ENCODE measurements at regions not wholly inside any gene's neighbourhood (a gene's known extent, or its start where the extent isn't known, plus 50 kb on each side); places are given as distances from the start of the nearest gene placed in this dataset.

DNA sequence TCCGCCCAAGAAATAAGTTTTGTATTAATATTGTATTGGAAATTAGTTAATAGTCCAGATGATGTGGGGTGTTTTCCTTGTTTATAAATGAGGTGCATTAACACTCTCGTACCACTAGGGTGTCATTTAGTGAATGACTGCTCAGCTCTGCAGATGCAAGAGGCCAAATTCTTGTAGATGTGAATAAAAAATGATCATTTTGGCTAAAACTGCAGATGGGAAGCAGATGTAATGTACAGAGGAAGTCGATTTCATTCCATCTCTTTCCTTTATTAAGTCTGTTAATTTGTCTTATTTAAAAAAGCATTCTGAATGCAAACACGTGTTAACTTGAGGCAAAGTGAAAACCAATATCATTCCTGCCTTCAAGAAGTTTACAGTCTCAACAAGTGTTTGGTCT is 108.1 kb downstream of the DHX15 start:
- DNase-seq, result no peak

GRCh38 chr4:24475756-24476155 is 108.6 kb downstream of the DHX15 start:
- no peak for DNase-seq

GRCh38 chr4:24473309-24473721 is 111.0 kb downstream of the DHX15 start:
- no peak for DNase-seq

GRCh38 chr4:24472514-24473308 is 111.6 kb downstream of the DHX15 start:
- peak; percentile 26 for DNase-seq

DNA sequence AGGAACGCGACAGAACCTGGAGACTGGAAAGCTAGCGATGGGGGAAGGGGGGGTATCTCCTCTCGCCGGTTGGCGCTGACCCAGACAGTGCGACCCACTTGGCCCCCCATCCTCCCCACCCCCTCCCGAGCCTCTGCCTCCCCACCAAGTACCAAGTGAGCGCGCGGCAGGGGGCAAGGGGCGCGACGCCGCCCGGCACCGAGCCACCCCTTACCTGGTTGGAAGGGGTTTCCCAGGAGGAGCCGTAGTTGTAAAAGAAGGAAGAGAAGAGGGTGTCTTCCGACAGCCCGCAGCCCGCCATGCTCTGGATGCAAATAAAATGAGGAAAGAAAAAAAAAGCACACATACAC is 112.2 kb downstream of the DHX15 start:
- DNase-seq, result no peak

DNA sequence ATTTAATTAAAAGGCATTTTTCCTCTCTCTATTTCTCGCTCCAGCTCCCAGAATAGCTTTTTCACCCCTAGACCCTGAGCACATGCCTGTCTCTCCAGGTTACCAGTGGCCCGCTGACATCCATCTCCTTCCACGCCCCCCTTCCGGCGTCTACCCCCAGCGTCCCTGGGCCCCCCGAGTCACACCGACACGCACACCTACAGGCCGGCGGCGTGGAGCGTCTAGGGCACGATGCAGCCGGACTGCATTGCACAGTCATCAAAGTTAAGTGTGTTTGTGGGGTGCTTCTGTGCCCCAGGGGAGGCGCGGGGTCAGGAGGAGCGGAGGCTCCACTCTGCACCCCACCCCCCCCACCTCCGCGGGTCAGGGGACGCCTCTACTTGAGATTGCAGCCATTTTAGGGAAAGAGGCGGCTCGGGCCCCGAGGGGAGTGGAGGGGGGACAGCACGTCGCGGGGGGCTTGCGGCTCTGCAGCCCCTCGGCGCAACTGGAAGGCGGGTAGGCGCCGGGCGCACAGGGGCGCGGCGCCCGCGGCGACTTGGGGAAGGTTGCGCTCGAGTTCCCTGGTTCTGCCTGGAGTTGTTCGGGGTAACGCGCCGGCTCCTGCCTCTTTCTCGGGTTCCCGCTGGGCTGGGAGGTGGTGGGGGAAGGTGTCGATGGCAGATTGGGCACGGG is 112.7 kb downstream of the DHX15 start:
- no peak for DNase-seq

DNA sequence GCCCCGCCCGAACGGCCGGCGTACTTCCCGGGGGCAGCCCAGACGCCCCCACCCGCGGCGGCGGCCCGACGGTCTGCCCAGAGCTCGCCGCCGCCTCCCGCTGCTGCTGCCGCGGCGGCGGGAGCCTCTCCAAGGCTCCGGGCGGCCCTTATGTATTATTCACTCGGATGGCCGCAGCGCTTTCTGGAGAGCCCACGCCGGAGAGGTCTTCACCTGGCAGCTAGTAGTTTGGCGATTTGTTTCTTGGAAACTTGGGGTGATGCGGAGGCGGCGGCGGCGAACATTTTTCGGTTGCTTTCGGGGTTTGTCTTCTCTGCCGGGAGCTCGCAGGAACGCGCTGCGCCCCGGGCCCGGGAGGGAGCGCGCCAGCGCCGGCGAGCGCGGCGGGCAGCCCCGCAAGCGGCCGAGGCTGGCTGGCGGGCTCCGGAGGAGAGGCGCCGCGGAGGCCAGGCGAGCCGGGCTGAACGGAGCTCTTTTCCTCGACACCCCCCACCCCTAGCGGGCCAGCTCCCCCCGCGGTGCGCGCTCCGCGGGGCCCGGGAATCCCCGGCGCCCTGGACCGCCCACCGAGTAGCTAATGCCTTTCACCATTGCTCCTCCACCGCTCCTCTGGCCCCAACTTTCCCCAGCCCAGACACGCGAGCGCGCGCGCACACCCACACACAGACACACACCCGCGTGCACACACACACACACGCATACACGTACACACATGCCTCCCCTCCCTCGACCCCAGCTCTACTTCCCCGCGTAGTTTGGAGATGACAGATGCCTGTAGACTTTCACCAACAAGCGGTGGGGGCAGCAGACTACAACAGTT is 113.5 kb downstream of the DHX15 start:
- no peak for DNase-seq

DNA sequence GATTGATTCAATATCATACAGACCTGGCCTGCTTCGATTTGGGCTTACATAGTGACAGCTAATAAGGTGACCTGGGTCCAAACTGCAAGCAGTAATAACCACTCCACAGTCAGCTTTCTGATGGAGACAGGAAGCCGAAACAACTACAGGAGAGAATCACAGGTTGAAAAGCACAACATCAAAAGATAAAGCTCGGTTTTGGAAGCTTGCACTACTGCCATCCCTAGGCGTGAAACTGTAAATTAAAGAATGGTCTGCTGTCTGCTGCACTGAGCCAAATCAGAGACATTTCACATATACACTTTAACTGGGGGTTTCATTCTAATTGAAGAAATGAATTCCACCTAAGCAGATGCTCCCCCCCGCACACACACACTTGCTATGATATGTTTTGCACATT is 116.3 kb downstream of the DHX15 start:
- DNase-seq, result no peak

DNA sequence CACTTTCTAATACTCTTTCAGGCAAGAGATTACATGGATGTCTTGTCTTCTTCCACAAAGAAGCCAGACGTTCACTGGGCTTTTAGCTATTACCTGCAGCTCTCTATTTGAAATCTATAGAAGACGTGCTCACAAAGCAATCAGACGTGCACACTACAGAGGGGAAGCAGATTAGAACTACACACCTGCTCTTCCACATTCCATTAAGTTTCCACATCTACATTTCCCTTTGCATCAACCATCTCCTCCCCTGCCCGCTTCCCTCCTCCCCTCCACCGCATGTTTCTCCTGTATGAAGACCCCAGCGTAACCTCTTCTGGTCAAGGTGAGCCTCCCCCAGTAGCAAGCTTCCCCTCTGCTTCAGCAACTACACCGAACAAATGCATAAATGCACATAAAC is 119.8 kb downstream of the DHX15 start:
- DNase-seq, result no peak

- no peak for DNase-seq
These were observed 127.9 kb downstream of the DHX15 start for GRCh38 chr4:24456431-24456830.

GRCh38 chr4:24453951-24454350 is 130.4 kb downstream of the DHX15 start:
- no peak for DNase-seq

- no peak for DNase-seq
These were observed 132.5 kb downstream of the DHX15 start for GRCh38 chr4:24451870-24452269.

DNA sequence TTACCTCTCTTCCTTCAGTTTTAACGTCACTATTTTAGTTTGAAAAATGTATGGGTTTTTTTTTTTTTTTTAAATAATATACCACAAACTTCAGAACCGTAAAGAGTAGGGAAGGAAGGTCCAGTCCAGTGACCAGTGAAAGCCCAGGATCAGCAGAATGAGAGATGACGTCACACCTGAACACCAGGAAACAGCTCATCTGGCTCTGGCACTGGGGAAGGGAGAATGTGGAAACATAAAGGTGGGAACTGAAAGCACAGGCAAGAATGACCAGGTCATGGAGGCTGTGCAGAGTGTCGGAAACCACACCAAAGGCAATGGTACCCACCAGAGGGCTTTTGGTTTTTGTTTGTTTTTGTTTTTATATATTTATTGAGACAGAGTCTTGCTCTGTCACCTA is 141.2 kb downstream of the DHX15 start:
- DNase-seq, result no peak

GRCh38 chr4:24440765-24441164 is 143.6 kb downstream of the DHX15 start:
- no peak for DNase-seq

DNA sequence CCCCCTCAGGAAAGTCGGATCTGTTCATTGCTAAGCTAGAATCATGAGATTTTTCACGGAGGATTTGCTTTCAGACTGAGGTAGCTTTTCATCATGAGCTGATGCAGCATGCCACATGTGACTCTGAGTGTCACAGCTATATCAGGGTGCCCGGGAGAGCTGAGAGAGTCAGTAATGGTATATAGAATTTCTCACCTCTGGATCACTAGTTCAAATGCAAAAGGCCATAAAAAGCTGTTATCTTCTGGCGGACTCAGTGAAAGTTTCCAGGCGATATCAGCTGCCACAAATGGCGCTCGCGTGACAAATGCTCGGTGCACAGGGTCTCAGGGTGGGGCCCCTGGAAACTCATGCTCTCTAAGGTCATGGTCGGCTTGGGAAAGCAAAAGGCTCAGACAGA is 150.1 kb downstream of the DHX15 start:
- no peak for DNase-seq

GRCh38 chr4:24433515-24434214 is 150.7 kb downstream of the DHX15 start:
- DNase-seq, result no peak

GRCh38 chr4:24428850-24429249 is 155.5 kb downstream of the DHX15 start:
- no peak for DNase-seq

GRCh38 chr4:24426557-24426956 is 157.8 kb downstream of the DHX15 start:
- no peak for DNase-seq

- DNase-seq, result no peak
These were observed 158.5 kb downstream of the DHX15 start for GRCh38 chr4:24425863-24426262.

GRCh38 chr4:24423670-24424069 is 160.7 kb downstream of the DHX15 start:
- DNase-seq, result no peak

DNA sequence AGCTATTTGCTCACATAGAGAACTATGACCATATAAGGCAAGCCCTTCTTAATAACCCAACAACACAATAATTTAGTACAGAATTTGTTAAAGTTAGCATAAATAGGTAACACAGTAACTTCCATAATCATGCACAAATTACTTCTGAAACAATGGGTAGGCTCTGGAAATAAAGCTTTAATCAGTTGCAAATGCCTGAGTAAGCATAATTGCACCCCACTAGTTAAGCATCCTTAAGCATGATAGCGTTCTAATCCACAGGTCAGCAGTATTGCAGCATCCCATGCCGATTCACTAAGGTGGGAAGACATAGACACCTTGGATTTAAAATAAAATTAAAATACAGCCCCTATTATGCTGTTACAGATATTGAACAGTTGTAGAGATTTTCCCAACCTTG is 161.7 kb downstream of the DHX15 start:
- DNase-seq, result no peak

- DNase-seq, result no peak
These were observed 164.9 kb downstream of the DHX15 start for GRCh38 chr4:24419181-24420034.

Measured in DMS79 (cell line).